Right cardiac atrium (tissue), 5 donors: ENCODE measurements at regions not wholly inside any gene's neighbourhood (a gene's known extent, or its start where the extent isn't known, plus 50 kb on each side); places are given as distances from the start of the nearest gene placed in this dataset.
"Not testable (repeated sequence)": the region's sequence is repeated elsewhere in the genome, so short reads cannot be mapped to it uniquely, and the experiment has no call there.

Experiments
- ATAC-seq, 2 donors: fragments of 200-7000 bp; cut with Tn5 transposase; one replicate each; pipeline versions ENCODE4 v1.8.0 to v1.9.1; 2020; ENCODE audit warnings: moderate library complexity in 2 of 2, mild to moderate bottlenecking in 1 of 2
- DNase-seq, 3 donors: peaks; one replicate each; pipeline ENCODE4 v3.0.0-alpha.2; 2020
- H3K27ac ChIP-seq: one replicate; pipeline ENCODE4 v1.5.1; 2013; ENCODE audit warnings: mild to moderate bottlenecking, low read length, control low read depth, moderate library complexity
- H3K27me3 ChIP-seq: one replicate; pipeline ENCODE4 v1.6.1; 2013; ENCODE audit not compliant: control insufficient read depth, insufficient read depth
- H3K4me1 ChIP-seq: one replicate; pipeline ENCODE4 v1.6.1; 2013; ENCODE audit warnings: low read length; ENCODE audit not compliant: control insufficient read depth, insufficient read depth
- H3K4me3 ChIP-seq: one replicate; pipeline ENCODE4 v1.5.1; 2013; ENCODE audit warnings: low read length, control low read depth
- H3K9me3 ChIP-seq: one replicate; pipeline ENCODE4 v1.6.1; 2013; ENCODE audit warnings: low read length; ENCODE audit not compliant: control insufficient read depth
- WGBS: extraction: QIAGEN DNeasy Blood & Tissue Kit; methylation state at CpG from one replicate; pipeline ENCODE4 v1.1.7; 2013; 5-methylcytosine and 5-hydroxymethylcytosine counted together
- intact Hi-C, 4 donors: fragments of 100-400 bp; cut with DNase I; formaldehyde crosslinking; loops; one replicate each; pipeline versions ENCODE4 v1.11.0 to v1.14.0; 2022 to 2023
- donor health status: healthy with polysubstance abuse.
- donor health status: DM: no; HTN: yes; CAD: no.
- donor health status: DM: no; HTN: no; CAD: no.
- donor health status: DM: no; HTN: yes; CAD: no; lungs with severe emphysema.
- donor health status: DM: yes; HTN: yes; CAD: no.

- WGBS = 73% methylated on average over 2 of the region's 2 CpGs
- intact Hi-C loops = no loop called here
- DNase-seq = no peak
- Histone ChIP-seq H3K27ac (no peak overlapping the region), H3K27me3 (no peaks in the 10 kb centered on the region), H3K4me1 (no peaks in the 10 kb centered on the region), H3K4me3 (no peak overlapping the region), H3K9me3 (peaks cover 2% of the 10 kb centered on the region)
- ATAC-seq = no peak
Observed at GRCh38 chr13:20311596-20311995, 79.5 kb upstream of the GJB6 start.

- ATAC-seq = no peak
Observed at GRCh38 chr13:20311022-20311421, 78.9 kb upstream of the GJB6 start.

GRCh38 chr13:20306039-20306438, 73.9 kb upstream of the GJB6 start:
- no peaks in the 10 kb centered on the region for H3K4me1 ChIP-seq
- no peak overlapping the region for H3K4me3 ChIP-seq
- H3K27ac ChIP-seq = no peak overlapping the region
- ATAC-seq (no peak), DNase-seq (no peak)
- no peaks in the 10 kb centered on the region for H3K27me3 ChIP-seq
- WGBS = 85% methylated on average over 6 of the region's 6 CpGs
- intact Hi-C loops = no loop called here
- H3K9me3 ChIP-seq = peaks cover 2% of the 10 kb centered on the region

More at GRCh38 chr13:20311022-20311421, 78.9 kb upstream of the GJB6 start:
- DNase-seq = no peak
- H3K4me1 ChIP-seq = no peaks in the 10 kb centered on the region
- no peaks in the 10 kb centered on the region for H3K27me3 ChIP-seq
- intact Hi-C loops = no loop called here
- H3K9me3 ChIP-seq = peaks cover 2% of the 10 kb centered on the region
- 85% methylated on average over 2 of the region's 2 CpGs for WGBS
- H3K27ac ChIP-seq = no peak overlapping the region
- no peak overlapping the region for H3K4me3 ChIP-seq

- H3K27me3 ChIP-seq = no peaks in the 10 kb centered on the region
- intact Hi-C loops = no loop called here
- 54% methylated on average over 2 of the region's 2 CpGs for WGBS
- H3K4me3 ChIP-seq = no peak overlapping the region
- peaks cover 2% of the 10 kb centered on the region for H3K9me3 ChIP-seq
- no peak overlapping the region for H3K27ac ChIP-seq
- DNase-seq (no peak), ATAC-seq (no peak)
- no peaks in the 10 kb centered on the region for H3K4me1 ChIP-seq
Observed at GRCh38 chr13:20305587-20305986, 73.5 kb upstream of the GJB6 start.

- ATAC-seq, H3K27me3 ChIP-seq, DNase-seq, H3K9me3 ChIP-seq, intact Hi-C loops, H3K27ac ChIP-seq, H3K4me3 ChIP-seq, H3K4me1 ChIP-seq: not testable (repeated sequence)
- WGBS = 82% methylated on average over 4 of the region's 4 CpGs
Observed at GRCh38 chr13:20304061-20304460, 71.9 kb upstream of the GJB6 start.

GRCh38 chr13:20303636-20304035, 71.5 kb upstream of the GJB6 start:
- ATAC-seq = no peak
- Histone ChIP-seq H3K27me3 (no peaks in the 10 kb centered on the region), H3K27ac (no peak overlapping the region), H3K4me1 (no peaks in the 10 kb centered on the region), H3K9me3 (peaks cover 2% of the 10 kb centered on the region), H3K4me3 (no peak overlapping the region)
- 89% methylated on average over 6 of the region's 6 CpGs for WGBS
- intact Hi-C loops = no loop called here
- no peak for DNase-seq

- Histone ChIP-seq H3K27ac (no peak overlapping the region), H3K4me1 (no peaks in the 10 kb centered on the region), H3K4me3 (peak overlapping the region; percentile 16), H3K27me3 (no peaks in the 10 kb centered on the region), H3K9me3 (no peaks in the 10 kb centered on the region)
- ATAC-seq (peak; percentile 42 to 76), DNase-seq (peak; percentile 18 to 58 (median 55))
- intact Hi-C loops = no loop called here
- 20% methylated on average over 56 of the region's 56 CpGs for WGBS
Observed at GRCh38 chr13:20301403-20302071, 69.4 kb upstream of the GJB6 start.

GRCh38 chr13:20301015-20301402, 68.9 kb upstream of the GJB6 start:
- H3K9me3 ChIP-seq = no peaks in the 10 kb centered on the region

GRCh38 chr13:20297181-20297580, 65.1 kb upstream of the GJB6 start:
- no peak for ATAC-seq
- H3K9me3 ChIP-seq = no peaks in the 10 kb centered on the region

More at GRCh38 chr13:20301015-20301402, 68.9 kb upstream of the GJB6 start:
- DNase-seq = no peak
- no peak for ATAC-seq
- intact Hi-C loops = no loop called here
- no peaks in the 10 kb centered on the region for H3K27me3 ChIP-seq
- no peak overlapping the region for H3K27ac ChIP-seq
- WGBS = 60% methylated on average over 7 of the region's 7 CpGs
- no peak overlapping the region for H3K4me3 ChIP-seq
- H3K4me1 ChIP-seq = no peaks in the 10 kb centered on the region

GRCh38 chr13:20295956-20296355, 63.8 kb upstream of the GJB6 start:
- DNase-seq (no peak), ATAC-seq (no peak)
- intact Hi-C loops = no loop called here
- 72% methylated on average over 8 of the region's 8 CpGs for WGBS
- Histone ChIP-seq H3K27ac (no peak overlapping the region), H3K4me1 (no peaks in the 10 kb centered on the region), H3K9me3 (no peaks in the 10 kb centered on the region), H3K27me3 (no peaks in the 10 kb centered on the region), H3K4me3 (no peak overlapping the region)

More at GRCh38 chr13:20297181-20297580, 65.1 kb upstream of the GJB6 start:
- intact Hi-C loops = no loop called here
- DNase-seq = no peak
- Histone ChIP-seq H3K27ac (no peak overlapping the region), H3K4me3 (no peak overlapping the region), H3K27me3 (no peaks in the 10 kb centered on the region), H3K4me1 (no peaks in the 10 kb centered on the region)
- WGBS = 68% methylated on average over 3 of the region's 3 CpGs

- intact Hi-C loops = no loop called here
- no peaks in the 10 kb centered on the region for H3K9me3 ChIP-seq
- no peaks in the 10 kb centered on the region for H3K4me1 ChIP-seq
Observed at GRCh38 chr13:20294497-20294896, 62.4 kb upstream of the GJB6 start.

GRCh38 chr13:20292301-20292700, 60.2 kb upstream of the GJB6 start:
- H3K4me1 ChIP-seq, ATAC-seq, H3K4me3 ChIP-seq, intact Hi-C loops, H3K27me3 ChIP-seq, H3K9me3 ChIP-seq, DNase-seq, H3K27ac ChIP-seq: not testable (repeated sequence)
- WGBS = 96% methylated on average over 30 of the region's 30 CpGs

More at GRCh38 chr13:20294497-20294896, 62.4 kb upstream of the GJB6 start:
- Histone ChIP-seq H3K27ac (no peak overlapping the region), H3K27me3 (no peaks in the 10 kb centered on the region), H3K4me3 (no peak overlapping the region)
- ATAC-seq (no peak), DNase-seq (no peak)
- WGBS = 49% methylated on average over 3 of the region's 3 CpGs
